CD1c-positive myeloid dendritic cell (primary cell): ENCODE measurements at regions not wholly inside any gene's neighbourhood (a gene's known extent, or its start where the extent isn't known, plus 50 kb on each side); places are given as distances from the start of the nearest gene placed in this dataset.
A peak's percentile ranks its signal among the peaks of the same experiment; 100 is the strongest.

Source experiments
- DNase-seq: peaks from one replicate; pipeline ENCODE4 v3.0.0-alpha.2; 2016; ENCODE audit errors: extremely low spot score

DNA sequence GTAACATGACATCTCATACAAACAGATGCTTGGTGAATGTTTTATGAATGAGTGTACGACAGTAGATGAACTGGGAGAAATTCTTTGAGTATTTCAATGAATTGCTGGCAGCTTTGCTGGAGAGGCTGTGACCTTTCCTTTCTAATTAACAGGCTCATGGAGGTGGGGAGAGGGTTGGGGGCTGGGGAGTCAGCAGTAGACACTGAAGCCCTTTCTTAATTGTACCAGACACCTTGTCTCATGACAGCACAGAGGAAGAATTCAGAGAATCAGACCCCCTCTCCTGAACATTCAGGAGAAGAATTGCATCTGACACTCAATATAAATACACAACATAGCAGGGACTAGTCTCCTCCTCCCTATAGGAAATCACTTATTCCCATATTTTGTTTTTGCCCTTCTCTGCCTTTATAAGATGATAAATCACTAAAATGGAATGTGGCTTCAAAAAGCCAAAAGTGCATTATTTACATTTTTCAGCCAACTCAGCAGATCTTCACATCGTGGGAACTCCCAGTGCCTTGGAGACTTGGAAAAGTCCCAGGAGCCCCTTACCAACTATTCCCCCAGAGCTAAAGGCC lies 66.2 kb upstream of the TPM1 start:
- DNase-seq: no peak

DNA sequence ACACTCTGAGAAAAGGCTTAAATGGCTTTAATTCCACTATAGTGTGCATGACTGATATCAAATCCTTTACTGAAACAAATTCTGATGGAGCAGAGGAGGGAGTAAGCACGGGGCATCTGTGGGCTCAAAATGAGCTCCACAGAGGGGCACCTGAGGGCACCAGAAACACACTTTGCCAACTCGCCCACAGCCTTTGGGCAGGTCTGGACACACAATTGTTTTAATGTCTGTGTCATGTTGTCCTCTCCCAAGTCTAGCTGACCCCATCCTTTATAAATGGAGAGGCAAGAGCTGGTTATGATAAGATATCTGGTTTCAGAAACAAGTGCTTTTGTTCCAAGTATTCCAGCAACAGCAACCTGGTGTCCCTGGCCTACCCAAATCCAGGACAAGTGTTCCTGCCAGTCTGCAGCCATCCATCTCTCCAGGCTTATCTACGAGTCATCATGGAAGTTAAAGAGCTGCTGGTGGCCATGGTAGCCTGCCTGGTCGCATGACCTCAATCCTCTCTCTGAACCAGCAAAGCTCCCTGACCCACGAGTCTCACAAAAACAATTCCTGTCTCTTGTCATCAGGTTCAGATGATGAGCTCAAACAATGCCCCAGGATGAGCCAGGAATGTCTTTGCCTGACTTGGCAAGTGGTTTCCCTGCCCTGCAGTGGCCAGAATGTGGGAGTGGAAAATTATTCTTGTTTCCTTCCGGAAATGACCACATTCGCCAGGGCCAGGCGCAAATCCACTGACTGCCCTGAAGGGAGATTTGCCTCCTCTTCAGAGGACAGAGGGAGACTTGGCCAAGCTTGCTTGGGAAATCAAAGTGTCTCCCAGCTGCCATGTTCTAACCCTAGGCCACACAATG lies 64.4 kb upstream of the TPM1 start:
- DNase-seq: no peak

DNA sequence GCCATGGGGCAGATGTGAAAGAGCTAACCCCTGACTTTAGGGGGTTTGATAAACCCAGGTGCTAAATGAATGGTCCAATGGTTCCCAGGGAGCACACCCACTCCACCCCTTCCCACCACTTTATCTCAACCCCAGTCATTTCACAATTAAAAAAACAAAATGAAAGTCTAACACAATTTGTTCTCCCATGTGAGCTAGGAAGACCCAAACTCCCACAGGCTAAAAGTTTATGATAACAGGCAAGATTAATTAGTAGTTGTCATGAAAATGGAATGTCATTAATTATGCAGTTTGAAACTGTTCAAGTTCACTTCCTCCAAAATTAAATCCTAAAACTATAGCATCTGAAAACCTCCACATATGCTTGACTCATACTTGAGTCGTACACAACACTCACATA lies 63.3 kb upstream of the TPM1 start:
- no peak for DNase-seq

DNA sequence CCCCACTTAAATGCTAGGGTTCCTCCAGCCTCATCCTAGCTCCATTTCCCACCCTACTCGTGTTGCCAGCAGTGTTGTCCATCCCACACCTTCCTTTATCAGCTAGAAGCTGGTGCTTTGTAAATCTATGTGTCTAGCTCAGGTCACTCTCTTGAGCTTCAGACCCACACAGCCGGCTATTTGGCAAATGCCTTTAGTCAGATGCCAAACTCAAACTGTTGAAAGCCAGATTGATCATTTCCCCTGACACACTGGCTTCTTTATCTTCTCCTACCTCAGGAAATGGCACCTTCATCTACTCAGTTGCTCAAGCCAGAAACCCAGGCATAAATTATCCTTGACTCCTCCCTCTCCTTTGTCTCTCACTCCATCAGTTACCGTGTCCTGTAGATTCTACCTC lies 61.5 kb upstream of the TPM1 start:
- no peak for DNase-seq

DNA sequence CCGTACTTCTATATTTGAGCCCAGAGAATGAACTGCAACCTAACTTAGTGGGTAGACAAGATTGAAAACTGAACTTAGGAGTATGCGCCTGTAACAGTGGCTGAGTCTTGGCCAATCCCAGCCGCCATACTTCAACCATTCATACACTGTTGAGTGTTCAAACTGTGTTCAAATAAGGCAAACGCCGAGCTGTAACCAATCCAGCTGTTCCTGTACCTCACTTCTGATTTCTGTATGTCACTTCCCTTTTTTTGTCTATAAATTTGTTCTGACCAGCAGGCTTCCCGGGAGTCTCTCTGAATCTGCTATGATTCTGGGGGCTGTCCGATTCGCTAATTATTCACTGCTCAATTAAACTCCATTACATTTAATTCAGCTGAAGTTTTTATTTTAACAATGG lies 58.6 kb upstream of the TPM1 start:
- DNase-seq: peak; percentile 20

DNA sequence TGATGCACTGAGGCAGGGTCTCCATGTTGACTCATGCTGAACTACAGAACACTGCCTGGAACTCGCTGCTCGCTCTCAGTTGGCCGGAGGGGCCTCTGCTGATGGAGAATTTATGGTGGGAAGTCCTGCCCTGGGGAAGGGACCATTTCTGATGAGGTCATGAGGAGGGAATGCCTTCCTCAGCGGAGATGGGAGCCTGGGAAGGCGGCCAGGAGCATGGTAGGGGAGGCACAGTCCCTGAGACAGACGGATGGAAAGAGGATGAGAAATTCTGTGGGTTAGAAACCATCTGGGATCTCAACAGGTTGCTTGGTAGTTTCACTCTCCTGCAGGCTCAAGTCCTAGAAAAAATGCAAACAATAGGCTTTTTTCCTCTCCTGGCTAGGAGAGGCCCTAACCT lies 56.8 kb upstream of the TPM1 start:
- DNase-seq: no peak

DNA sequence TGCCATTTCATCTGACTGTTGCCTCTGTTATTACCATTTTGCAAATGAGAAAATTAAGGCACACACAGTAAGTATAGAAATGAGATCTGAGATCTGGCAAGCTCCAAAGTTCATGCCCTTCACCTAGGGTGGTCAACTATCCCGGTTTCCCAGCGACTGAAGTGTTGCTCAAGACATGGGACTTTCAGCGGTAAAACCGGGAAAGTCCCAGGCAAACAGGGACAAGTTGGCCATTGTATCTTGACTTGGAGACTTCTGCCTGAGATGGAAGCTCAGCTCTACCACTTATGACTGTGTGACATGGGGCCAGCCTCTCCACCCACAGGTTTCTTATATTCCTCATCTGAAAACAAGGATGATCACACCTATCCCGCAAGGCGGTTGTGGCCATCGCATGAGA lies 55.6 kb upstream of the TPM1 start:
- DNase-seq: no peak

DNA sequence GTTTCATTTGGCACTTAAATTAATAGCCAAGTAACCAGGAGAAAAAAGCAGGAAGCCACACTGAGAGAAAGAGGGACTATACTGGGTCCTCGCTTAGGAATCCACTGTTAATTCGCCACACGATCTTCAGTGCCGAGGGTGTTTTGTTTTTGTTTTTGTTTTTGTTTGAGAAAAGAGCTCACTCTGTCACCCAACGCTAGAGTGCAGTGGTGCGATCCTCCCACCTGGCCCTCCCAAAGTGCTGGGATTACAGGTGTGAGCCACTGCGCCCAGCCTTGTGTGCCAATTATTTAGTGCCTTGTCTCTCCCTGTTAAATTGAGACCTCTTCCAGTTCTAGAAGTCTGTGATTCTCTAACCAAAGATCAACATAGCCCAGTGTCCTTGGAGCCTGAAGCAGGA lies 53.8 kb upstream of the TPM1 start:
- DNase-seq: no peak

DNA sequence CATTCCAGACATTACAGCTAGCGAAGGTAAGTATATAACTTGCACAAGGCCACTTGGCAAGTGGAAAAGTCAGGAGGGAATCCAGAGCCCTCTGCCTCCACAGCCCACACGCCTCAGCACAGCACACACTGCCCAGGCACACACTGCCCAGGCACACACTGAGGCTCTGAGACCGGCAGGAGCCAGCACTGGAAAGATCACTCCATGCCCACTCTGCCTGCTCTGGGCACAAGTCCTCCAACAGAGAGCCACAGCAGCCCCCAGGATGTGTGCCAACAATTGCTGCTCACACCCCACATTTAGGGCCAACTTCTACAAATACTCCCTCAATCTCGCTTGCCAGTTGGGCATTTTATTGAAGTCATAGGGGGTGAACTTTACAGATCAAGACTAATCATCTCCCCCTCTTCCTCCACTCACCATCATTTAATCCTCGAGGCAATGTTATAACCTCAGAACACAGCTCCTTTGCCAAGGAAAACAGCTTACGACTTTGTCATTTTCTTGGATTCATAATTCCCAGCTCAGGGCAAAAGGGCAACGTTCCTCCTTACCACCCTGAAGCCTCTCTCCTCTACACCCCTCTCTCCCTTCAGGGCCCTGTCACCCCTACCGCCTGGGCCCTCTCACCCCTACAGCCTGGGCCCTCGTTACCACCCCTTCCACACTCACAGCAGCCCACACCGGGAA lies 53.0 kb upstream of the TPM1 start:
- no peak for DNase-seq

DNA sequence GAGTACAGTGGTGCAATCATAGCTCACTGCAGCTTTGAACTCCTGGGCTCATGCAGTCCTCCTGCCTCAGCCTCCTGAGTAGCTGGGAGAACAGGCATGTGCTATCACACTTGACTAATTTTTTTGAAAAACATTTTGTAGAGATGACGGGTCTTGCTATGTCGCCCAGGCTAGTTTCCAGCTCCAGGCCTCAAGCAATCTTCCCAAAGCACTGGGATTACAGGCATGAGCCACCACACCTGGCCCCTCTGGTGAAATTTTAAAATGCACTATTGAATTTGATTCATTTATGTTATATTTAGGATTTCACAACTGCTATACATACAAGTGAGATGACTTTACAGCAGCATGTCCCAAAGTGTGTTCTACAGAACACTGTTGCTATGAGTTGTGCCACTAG lies 50.8 kb upstream of the TPM1 start:
- no peak for DNase-seq

DNA sequence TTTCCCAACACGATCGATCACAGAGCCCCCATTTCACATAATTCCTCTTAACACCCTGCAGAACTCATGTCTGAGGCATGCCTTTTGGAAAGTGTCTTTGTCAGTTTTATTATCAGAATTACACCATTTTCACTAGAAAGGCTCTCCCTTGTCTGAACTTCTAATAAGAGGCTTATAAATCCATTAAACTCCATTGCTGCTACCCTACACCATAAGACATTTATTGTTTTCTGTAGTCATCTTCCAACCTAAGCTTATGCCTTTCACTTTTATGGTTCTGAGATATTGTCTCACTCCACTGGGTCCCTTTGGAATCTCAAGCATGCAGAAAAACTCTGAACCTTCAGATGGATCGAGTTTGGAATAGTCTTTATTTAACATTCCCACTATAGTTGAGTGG lies 50.2 kb upstream of the TPM1 start:
- DNase-seq: no peak
